Mesenchymal stem cell (in vitro differentiated cells and primary cell): ENCODE measurements at regions not wholly inside any gene's neighbourhood (a gene's known extent, or its start where the extent isn't known, plus 50 kb on each side); places are given as distances from the start of the nearest gene placed in this dataset.

Experiments used
- DNase-seq: peaks from one replicate; pipeline ENCODE4 v3.0.0-alpha.2; 2013
- H2AFZ ChIP-seq: one replicate; pipeline ENCODE4 v1.6.1; 2013; ENCODE audit warnings: low read depth, mild to moderate bottlenecking, control low read depth, inconsistent platforms, low read length, moderate library complexity
- H2AK5ac ChIP-seq: 2 replicates; pipeline ENCODE4 v1.6.1; 2013; ENCODE audit warnings: low read length, moderate library complexity, mild to moderate bottlenecking, inconsistent platforms; ENCODE audit not compliant: severe bottlenecking
- H2BK120ac ChIP-seq: one replicate; pipeline ENCODE4 v1.6.1; 2013; ENCODE audit warnings: low read depth, mild to moderate bottlenecking, inconsistent platforms, low read length, moderate library complexity
- H2BK12ac ChIP-seq, 2 experiments: one replicate each; pipeline ENCODE4 v1.6.1; 2013; ENCODE audit warnings: inconsistent platforms in 2 of 2, low read length in 2 of 2, mild to moderate bottlenecking in 2 of 2, moderate library complexity in 2 of 2, control low read depth in 1 of 2
- H2BK15ac ChIP-seq: one replicate; pipeline ENCODE4 v1.6.1; 2013; ENCODE audit warnings: mild to moderate bottlenecking, low read depth, inconsistent platforms; ENCODE audit not compliant: poor library complexity, severe bottlenecking
- H2BK5ac ChIP-seq: 2 replicates; pipeline ENCODE4 v1.6.1; 2013; ENCODE audit warnings: low read depth, mild to moderate bottlenecking, low read length, control low read depth, inconsistent platforms; ENCODE audit not compliant: poor library complexity, severe bottlenecking
- H3K14ac ChIP-seq, 2 experiments: one replicate each; pipeline ENCODE4 v1.6.1; 2013; ENCODE audit warnings: inconsistent platforms in 2 of 2, low read length in 2 of 2, control low read depth in 1 of 2, mild to moderate bottlenecking in 1 of 2, moderate library complexity in 1 of 2
- H3K18ac ChIP-seq, 2 experiments: one replicate each; pipeline ENCODE4 v1.6.1; 2013; ENCODE audit warnings: inconsistent platforms in 2 of 2, low read length in 2 of 2, control low read depth in 1 of 2, low read depth in 1 of 2, mild to moderate bottlenecking in 1 of 2
- H3K23ac ChIP-seq, 2 experiments: one replicate each; pipeline ENCODE4 v1.6.1; 2013; ENCODE audit warnings: inconsistent platforms in 2 of 2, low read length in 2 of 2, mild to moderate bottlenecking in 2 of 2, moderate library complexity in 2 of 2, control low read depth in 1 of 2
- H3K27ac ChIP-seq: 2 replicates; pipeline ENCODE4 v1.5.1; 2013; ENCODE audit warnings: mild to moderate bottlenecking, moderate library complexity, low read length, control low read depth, inconsistent platforms; ENCODE audit not compliant: poor library complexity, severe bottlenecking
- H3K27me3 ChIP-seq, 2 experiments: 2 replicates each; pipeline versions ENCODE4 v1.6.1 to v1.7.0; 2013; ENCODE audit warnings: low read length in 2 of 2, mild to moderate bottlenecking in 2 of 2, moderate library complexity in 2 of 2, control low read depth in 1 of 2, inconsistent platforms in 1 of 2; ENCODE audit not compliant: control insufficient read depth in 1 of 2, insufficient read depth in 1 of 2
- H3K36me3 ChIP-seq, 2 experiments: 2 replicates each; pipeline versions ENCODE4 v1.6.1 to v1.7.0; 2013; ENCODE audit warnings: low read length in 2 of 2, control low read depth in 1 of 2, inconsistent platforms in 1 of 2, low read depth in 1 of 2, mild to moderate bottlenecking in 1 of 2; ENCODE audit not compliant: insufficient read depth in 2 of 2, control insufficient read depth in 1 of 2
- H3K4ac ChIP-seq, 2 experiments: one replicate each; pipeline ENCODE4 v1.6.1; 2013; ENCODE audit warnings: inconsistent platforms in 2 of 2, low read length in 2 of 2, mild to moderate bottlenecking in 2 of 2, moderate library complexity in 2 of 2, control low read depth in 1 of 2, low read depth in 1 of 2
- H3K4me1 ChIP-seq: 2 replicates; pipeline ENCODE4 v1.6.1; 2013; ENCODE audit warnings: low read depth, low read length, control low read depth; ENCODE audit not compliant: control insufficient read depth, insufficient read depth
- H3K4me2 ChIP-seq: 2 replicates; pipeline ENCODE4 v1.6.1; 2013; ENCODE audit warnings: low read length, mild to moderate bottlenecking, inconsistent platforms; ENCODE audit not compliant: poor library complexity, severe bottlenecking
- H3K4me3 ChIP-seq, 2 experiments: 2 replicates each; pipeline versions ENCODE4 v1.5.1 to v1.7.0; 2013; ENCODE audit warnings: low read length in 2 of 2, mild to moderate bottlenecking in 2 of 2, control low read depth in 1 of 2, low read depth in 1 of 2; ENCODE audit not compliant: insufficient read depth in 1 of 2
- H3K79me1 ChIP-seq: replicated peaks from 2 replicates; pipeline ENCODE4 v1.6.1; 2013; ENCODE audit warnings: mild to moderate bottlenecking, control low read depth, low read length, inconsistent platforms; ENCODE audit not compliant: poor library complexity, severe bottlenecking
- H3K9ac ChIP-seq: 2 replicates; pipeline ENCODE4 v1.7.0; 2013; ENCODE audit warnings: mild to moderate bottlenecking, low read length, moderate library complexity
- H3K9me3 ChIP-seq: 2 replicates; pipeline ENCODE4 v1.7.0; 2013; ENCODE audit warnings: mild to moderate bottlenecking, low read length; ENCODE audit not compliant: control insufficient read depth
- H4K8ac ChIP-seq: one replicate; pipeline ENCODE4 v1.6.1; 2013; ENCODE audit warnings: inconsistent platforms, mild to moderate bottlenecking, low read length, moderate library complexity
- H4K91ac ChIP-seq: one replicate; pipeline ENCODE4 v1.6.1; 2013; ENCODE audit warnings: mild to moderate bottlenecking, low read length, inconsistent platforms
- WGBS: methylation state at CpG from one replicate; pipeline ENCODE4 v1.1.7; 2013; ENCODE audit warnings: mixed read lengths; 5-methylcytosine and 5-hydroxymethylcytosine counted together

- Histone ChIP-seq H3K4me1 (no peaks in the 10 kb centered on the region), H2BK120ac (no peak overlapping the region), H3K9me3 (peaks cover 10% of the 10 kb centered on the region), H3K27ac (no peak overlapping the region), H3K4ac (no peak overlapping the region), H2AK5ac (no peak overlapping the region), H3K4me3 (no peak overlapping the region), H3K27me3 (peaks cover 0 to 8% of the 10 kb centered on the region in 2 experiments), H3K23ac (no peak overlapping the region), H2BK5ac (no peak overlapping the region), H4K8ac (no peak overlapping the region), H3K36me3 (no peaks in the 10 kb centered on the region), H3K18ac (no peak overlapping the region), H3K9ac (no peak overlapping the region), H3K14ac (no peak overlapping the region), H4K91ac (no peak overlapping the region), H3K4me2 (no peak overlapping the region), H2AFZ (no peak overlapping the region), H2BK15ac (no peak overlapping the region), H2BK12ac (no peak overlapping the region), H3K79me1 (no peaks in the 10 kb centered on the region)
- no peak for DNase-seq
- 97% methylated on average over 2 of the region's 4 CpGs for WGBS
These were observed 123.7 kb downstream of the SOX9 start for GRCh38 chr17:72244494-72244893.

- no peak overlapping the region for H2BK15ac ChIP-seq
- no peaks in the 10 kb centered on the region for H3K4me1 ChIP-seq
- WGBS = 89% methylated on average over 2 of the region's 2 CpGs
These were observed 124.1 kb downstream of the SOX9 start for GRCh38 chr17:72244956-72245355.

GRCh38 chr17:72249441-72249840, 128.6 kb downstream of the SOX9 start:
- Histone ChIP-seq H2AK5ac (no peak overlapping the region), H3K23ac (no peak overlapping the region), H3K18ac (no peak overlapping the region), H3K27ac (no peak overlapping the region), H3K14ac (no peak overlapping the region), H2BK12ac (no peak overlapping the region), H3K4ac (no peak overlapping the region), H3K79me1 (no peaks in the 10 kb centered on the region), H4K91ac (no peak overlapping the region), H3K9me3 (peaks cover 8% of the 10 kb centered on the region), H3K36me3 (no peaks in the 10 kb centered on the region), H2BK5ac (no peak overlapping the region), H3K9ac (no peak overlapping the region), H2BK120ac (no peak overlapping the region), H3K4me2 (no peak overlapping the region), H2BK15ac (no peak overlapping the region), H2AFZ (no peak overlapping the region), H3K4me3 (no peak overlapping the region), H3K27me3 (peaks cover 3 to 8% of the 10 kb centered on the region in 2 experiments), H3K4me1 (no peaks in the 10 kb centered on the region), H4K8ac (no peak overlapping the region)
- WGBS = 86% methylated on average over 5 of the region's 5 CpGs
- no peak for DNase-seq

More at GRCh38 chr17:72244956-72245355, 124.1 kb downstream of the SOX9 start:
- no peak overlapping the region for H3K23ac ChIP-seq
- no peaks in the 10 kb centered on the region for H3K79me1 ChIP-seq
- no peak overlapping the region for H3K4ac ChIP-seq
- H2BK12ac ChIP-seq = no peak overlapping the region
- no peak overlapping the region for H2AFZ ChIP-seq
- no peak overlapping the region for H4K91ac ChIP-seq
- H3K18ac ChIP-seq = no peak overlapping the region
- H2BK5ac ChIP-seq = no peak overlapping the region
- H3K14ac ChIP-seq = no peak overlapping the region
- no peaks in the 10 kb centered on the region for H3K36me3 ChIP-seq
- no peak overlapping the region for H3K4me2 ChIP-seq
- DNase-seq = no peak
- H3K27me3 ChIP-seq = peaks cover 0 to 8% of the 10 kb centered on the region in 2 experiments
- H4K8ac ChIP-seq = no peak overlapping the region
- peaks cover 10% of the 10 kb centered on the region for H3K9me3 ChIP-seq
- H3K4me3 ChIP-seq = no peak overlapping the region
- H3K9ac ChIP-seq = no peak overlapping the region
- no peak overlapping the region for H2BK120ac ChIP-seq
- H2AK5ac ChIP-seq = no peak overlapping the region
- no peak overlapping the region for H3K27ac ChIP-seq

- H3K36me3 ChIP-seq = no peaks in the 10 kb centered on the region
- H4K91ac ChIP-seq = no peak overlapping the region
- no peak overlapping the region for H2BK15ac ChIP-seq
- H3K79me1 ChIP-seq = no peaks in the 10 kb centered on the region
- no peak overlapping the region for H4K8ac ChIP-seq
- peaks cover 3 to 8% of the 10 kb centered on the region in 2 experiments for H3K27me3 ChIP-seq
- H2BK12ac ChIP-seq = no peak overlapping the region
- H3K4ac ChIP-seq = no peak overlapping the region
- WGBS = 78% methylated on average over 1 of the region's 1 CpG
- H2BK5ac ChIP-seq = no peak overlapping the region
- no peak overlapping the region for H3K9ac ChIP-seq
- no peak overlapping the region for H2BK120ac ChIP-seq
- no peak overlapping the region for H3K18ac ChIP-seq
- no peak overlapping the region for H3K27ac ChIP-seq
- no peak overlapping the region for H2AFZ ChIP-seq
- no peak overlapping the region for H2AK5ac ChIP-seq
- H3K4me1 ChIP-seq = no peaks in the 10 kb centered on the region
- H3K23ac ChIP-seq = no peak overlapping the region
- no peak overlapping the region for H3K14ac ChIP-seq
- H3K4me3 ChIP-seq = no peak overlapping the region
- no peak overlapping the region for H3K4me2 ChIP-seq
- no peak for DNase-seq
- H3K9me3 ChIP-seq = peaks cover 7% of the 10 kb centered on the region
These were observed 129.4 kb downstream of the SOX9 start for GRCh38 chr17:72250206-72250605.
